RKO (cell line): ENCODE measurements at regions not wholly inside any gene's neighbourhood (a gene's known extent, or its start where the extent isn't known, plus 50 kb on each side); places are given as distances from the start of the nearest gene placed in this dataset.
"Not testable (repeated sequence)": the region's sequence is repeated elsewhere in the genome, so short reads cannot be mapped to it uniquely, and the experiment has no call there.

Experiments used
- DNase-seq: peaks from one replicate; pipeline ENCODE4 v3.0.0-alpha.2; 2016; ENCODE audit warnings: low spot score

GRCh38 chr4:4037399-4038138, 189.2 kb downstream of the OTOP1 start:
- not testable (repeated sequence) for DNase-seq

DNA sequence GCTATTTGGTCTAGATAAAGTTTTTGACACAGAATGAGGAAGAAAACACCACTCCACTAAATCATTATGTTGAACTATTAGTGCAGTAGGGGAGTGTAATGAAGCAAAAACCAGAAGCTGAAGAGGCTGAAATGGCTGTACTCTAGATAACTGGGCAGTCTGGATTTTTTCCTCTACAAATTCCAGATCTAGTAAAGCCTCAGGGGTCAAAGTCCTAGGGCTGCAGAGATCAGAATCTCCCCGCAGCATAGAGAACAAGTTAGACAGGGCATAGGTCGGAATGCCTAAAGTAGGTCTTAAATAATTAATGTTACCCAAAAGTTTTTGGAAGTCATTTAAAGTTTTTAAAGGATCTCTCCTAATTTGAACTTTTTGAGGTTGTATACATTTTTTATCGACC, 180.9 kb downstream of the OTOP1 start:
- not testable (repeated sequence) for DNase-seq

DNA sequence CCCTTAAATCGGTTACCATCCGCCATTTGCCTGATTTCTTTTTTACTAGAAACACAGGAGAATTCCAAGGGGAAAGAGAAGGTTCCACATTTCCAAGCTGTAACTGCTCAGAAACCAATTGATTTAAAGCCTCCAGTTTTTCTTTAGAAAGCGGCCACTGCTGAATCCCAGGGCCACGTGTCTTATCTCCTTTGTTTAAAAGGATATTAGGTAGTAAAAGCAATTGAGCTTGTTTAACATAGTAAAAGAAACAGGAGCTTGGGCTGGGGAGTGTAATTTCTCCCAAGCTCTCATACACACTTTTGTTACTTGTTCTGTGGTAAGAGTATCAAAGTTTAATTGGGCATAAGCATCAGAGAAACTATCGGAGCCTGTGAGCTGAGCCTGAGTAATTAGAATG, 180.0 kb downstream of the OTOP1 start:
- DNase-seq, result not testable (repeated sequence)

DNA sequence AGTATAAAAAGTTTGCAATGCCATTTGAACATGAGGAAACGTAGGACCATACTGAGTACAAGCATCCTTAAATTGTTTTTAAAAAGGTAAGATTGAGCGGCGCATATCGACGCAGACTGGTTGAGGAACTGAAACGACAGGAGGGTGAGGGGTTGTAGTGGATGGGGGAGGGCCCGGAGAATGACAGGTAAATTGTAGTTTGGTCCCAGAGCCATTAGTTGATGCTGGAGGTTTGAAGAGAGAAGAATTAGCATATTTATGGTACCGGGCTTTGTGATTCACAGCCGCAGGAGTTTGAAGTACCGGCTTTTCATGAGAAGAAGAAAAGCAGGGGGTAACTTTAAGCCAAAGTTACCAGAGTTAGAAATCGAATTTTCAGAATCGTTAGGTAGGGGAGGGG, 179.5 kb downstream of the OTOP1 start:
- DNase-seq, result not testable (repeated sequence)

DNA sequence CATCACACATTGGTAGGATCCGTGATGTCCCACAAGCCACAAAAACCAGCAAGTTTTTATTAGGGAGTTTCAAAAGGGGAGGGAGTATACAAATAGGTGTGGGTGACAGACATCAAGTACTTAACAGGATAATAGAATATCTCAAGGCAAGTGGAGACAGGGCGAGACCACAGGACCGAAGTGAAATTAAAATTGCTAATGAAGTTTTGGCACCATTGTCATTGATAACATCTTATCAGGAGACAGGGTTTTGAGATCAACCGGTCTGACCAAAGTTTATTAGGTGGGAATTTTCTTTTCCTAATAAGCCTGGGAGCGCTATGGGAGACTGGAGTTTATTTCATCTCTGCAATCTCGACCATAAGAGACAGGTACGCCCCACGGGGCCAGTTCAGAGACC, 178.5 kb downstream of the OTOP1 start:
- DNase-seq, result not testable (repeated sequence)

DNA sequence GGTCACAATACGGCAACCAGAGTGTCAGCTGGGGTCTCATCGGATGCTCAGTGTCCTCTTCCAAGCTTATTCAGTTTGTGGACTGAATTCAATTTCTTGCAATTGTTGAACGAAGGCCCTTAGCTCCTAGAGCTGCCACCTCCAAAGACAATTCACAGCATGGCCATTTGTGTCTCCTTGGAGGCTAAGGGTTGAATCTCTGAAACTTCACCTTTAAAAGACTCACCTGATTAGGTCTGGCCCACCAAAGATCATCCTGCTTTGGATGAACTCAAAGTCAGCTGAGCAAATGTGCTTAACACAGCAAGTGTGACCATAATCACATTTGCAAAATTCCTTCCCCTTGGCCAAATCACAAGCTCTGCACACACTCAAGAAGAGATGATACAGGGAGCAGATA, 175.9 kb downstream of the OTOP1 start:
- not testable (repeated sequence) for DNase-seq

DNA sequence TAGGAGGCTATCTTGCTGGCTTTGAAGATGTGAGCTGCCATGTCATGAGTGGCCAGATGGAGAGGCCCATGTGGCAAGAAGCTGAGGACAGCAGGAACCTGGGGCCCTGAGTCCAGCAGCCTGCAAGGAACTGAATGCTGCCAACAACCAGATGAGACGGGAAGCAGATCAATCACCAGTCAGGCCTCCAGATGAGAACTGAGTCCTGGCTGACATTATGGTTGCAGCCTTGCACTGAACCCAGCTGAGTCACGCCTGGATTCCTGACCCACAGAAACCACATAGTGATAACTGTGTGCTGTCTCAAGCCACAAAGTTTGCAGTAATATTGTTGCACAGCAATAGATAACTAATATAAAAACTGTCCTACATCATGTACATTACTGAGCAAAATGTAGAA, 173.8 kb downstream of the OTOP1 start:
- not testable (repeated sequence) for DNase-seq

DNA sequence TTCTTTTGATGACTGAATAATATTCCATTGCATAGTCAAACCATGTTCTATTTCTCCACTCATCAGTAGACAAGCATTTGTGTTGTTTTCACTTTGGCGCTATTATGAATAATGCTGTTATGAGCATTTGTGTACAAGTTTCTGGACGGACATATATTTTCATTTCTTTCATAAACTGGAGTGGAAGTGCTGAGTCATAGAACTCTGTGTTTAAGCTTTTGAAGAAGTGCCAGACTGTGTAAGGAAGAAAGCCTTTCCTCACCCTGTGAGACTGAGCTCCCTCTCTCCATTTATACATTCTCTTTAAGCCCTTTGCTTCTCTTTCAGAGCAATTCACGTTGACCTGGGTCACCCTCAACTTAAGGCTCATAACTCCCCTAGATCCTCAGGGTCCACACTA, 169.5 kb downstream of the OTOP1 start:
- DNase-seq, result not testable (repeated sequence)

GRCh38 chr4:4084171-4084570, 142.6 kb downstream of the OTOP1 start:
- DNase-seq, result not testable (repeated sequence)

DNA sequence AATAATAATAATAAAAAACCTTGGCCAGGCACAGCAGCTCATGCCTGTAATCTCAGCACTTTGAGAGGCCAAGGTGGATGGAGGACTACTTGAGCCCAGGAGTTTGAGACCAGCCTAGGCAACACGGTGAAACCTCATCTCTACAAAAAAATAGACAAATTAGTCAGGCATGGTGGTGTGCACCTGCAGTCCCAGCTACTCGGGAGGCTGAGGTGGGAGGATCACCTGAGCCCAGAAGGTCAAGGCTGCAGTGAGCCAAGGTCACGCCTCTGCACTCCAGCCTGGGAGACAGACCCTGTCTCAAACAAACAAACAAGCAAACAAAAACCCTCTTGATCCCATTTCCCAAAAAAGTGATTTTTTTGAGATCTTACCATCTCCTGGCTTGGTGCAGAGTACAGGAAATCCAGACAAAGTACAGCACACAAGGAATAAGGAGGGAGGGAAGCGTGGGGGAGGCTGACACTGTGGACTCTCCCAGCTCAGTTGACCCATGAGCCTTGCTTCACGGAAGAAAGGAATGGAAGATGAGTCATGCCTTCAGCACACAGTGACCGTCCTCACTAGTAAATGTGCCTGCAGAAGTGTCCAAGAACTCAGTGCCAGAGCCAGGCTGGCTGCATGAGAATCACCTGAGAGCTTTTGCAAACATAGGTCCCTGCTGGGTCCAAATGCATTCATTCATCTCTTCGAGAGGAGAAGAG, 136.9 kb downstream of the OTOP1 start:
- DNase-seq, result not testable (repeated sequence)

GRCh38 chr4:4090720-4091119, 136.0 kb downstream of the OTOP1 start:
- not testable (repeated sequence) for DNase-seq

DNA sequence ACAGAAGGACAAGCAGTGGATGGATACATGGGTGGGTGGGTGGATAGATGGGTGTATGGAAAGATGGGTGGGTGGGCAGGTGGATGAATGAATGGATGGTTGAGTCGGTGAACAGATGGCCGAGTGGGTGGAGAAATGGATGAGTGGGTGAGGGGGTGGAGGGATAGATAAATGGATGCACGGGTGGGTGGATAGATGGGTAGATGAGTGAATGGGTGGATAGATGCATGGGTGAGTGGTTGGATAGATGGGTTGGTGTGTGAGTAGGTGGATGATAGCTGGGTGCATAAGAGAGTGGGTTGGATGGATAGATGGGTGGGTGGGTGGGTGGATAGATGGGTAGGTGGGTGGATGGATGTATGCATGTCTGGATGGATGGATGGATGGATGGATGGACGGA, 134.6 kb downstream of the OTOP1 start:
- DNase-seq, result not testable (repeated sequence)

- not testable (repeated sequence) for DNase-seq
Measured at GRCh38 chr4:4099610-4100009, 127.1 kb downstream of the OTOP1 start.

- DNase-seq, result not testable (repeated sequence)
Measured at GRCh38 chr4:4106923-4107322, 119.8 kb downstream of the OTOP1 start.

- DNase-seq, result peak; percentile 60
Measured at GRCh38 chr4:4107411-4108107, 119.2 kb downstream of the OTOP1 start.

DNA sequence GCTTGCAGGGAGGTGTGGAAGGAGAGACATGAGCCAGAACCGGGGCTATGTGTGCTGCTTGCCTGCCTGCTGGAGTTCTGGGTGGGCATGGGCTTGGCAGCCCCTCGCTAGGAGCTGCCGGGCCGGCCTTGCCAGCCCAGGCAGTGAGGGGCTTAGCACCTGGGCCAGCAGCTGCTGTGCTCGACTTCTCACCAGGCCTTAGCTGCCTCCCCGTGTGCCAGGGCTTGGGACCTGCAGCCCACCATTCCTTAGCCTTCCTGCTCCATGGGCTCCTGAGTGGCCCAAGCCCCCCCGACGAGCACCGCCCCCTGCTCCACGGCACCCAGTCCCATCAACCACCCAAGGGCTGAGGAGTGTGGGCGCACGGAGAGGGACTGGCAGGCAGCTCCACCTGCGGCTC, 111.3 kb downstream of the OTOP1 start:
- not testable (repeated sequence) for DNase-seq

DNA sequence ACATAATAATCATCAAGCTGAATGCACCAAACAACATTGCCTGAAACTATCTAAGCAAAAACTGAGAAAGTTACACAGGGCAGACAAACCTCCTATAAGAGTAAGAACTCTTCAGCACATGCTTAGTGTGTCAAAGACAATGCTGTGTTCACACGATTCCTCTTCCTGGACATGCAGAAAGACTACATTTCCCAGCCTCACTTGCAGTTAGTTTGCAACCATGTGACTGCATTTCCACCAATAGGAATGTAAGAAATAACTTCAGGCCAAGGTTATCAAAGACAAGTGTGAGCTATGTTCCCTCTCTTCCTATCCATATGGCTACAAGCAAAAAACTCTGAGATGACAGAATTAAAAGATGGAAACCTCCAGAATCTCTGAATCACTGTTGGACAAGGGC, 109.8 kb downstream of the OTOP1 start:
- DNase-seq, result peak; percentile 37

DNA sequence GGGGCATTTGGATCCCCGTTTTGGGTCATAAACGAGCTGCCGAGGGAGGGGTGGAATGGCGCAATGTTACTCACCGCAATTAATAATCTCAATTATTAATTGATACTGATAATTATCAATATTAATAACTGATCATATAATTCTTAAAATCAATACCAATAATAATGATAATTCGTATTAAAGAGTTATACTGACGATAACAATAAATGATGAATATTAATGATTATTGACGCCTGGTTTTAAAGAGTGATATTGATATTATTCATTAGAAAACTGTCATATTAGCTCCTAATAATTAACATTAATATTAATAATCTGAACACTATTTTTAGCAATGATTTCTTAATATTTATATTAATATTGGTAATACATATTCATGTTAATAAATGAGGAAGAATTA, 92.4 kb downstream of the OTOP1 start:
- DNase-seq, result not testable (repeated sequence)

GRCh38 chr4:4136621-4137020, 90.1 kb downstream of the OTOP1 start:
- DNase-seq, result not testable (repeated sequence)
